ENCODE measurements at regions not wholly inside any gene's neighbourhood (a gene's known extent, or its start where the extent isn't known, plus 50 kb on each side); places are given as distances from the start of the nearest gene placed in this dataset.

DNA sequence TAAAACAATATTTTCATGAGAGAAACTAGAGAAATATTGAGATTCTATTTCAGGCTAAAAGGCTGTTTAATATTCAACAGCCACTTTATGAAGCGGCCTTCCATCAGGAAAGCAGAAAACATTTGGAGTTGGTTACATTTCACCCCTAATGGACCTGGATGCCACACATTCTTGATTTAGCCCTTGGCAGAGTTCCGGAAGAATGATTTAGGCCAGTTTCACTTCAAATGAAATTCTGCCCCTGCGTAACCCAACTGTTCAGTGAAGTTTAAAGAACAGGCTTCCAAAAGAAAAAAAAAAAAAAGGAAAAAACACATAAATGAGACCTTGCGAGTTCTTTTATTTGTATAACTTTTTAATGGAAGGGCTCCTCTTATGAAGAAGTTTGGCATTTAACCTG lies 239.2 kb upstream of the AKR1E2 start:
- Histone ChIP-seq H3K9me1 (replicated peaks; ENCODE audit: control insufficient read depth, extremely low read depth, insufficient read depth, low read length) (no peaks in the 10 kb centered on the region), H3K79me2 (ENCODE audit: control insufficient read depth, insufficient read depth, low read length) (no peaks in the 10 kb centered on the region), H4K20me1 (replicated peaks; ENCODE audit: control insufficient read depth, extremely low read depth, insufficient read depth, low read length) (no peaks in the 10 kb centered on the region), H3K9ac (replicated peaks; ENCODE audit: extremely low read depth, insufficient read depth, low read length) (no peak overlapping the region), H3K27ac (ENCODE audit: insufficient read depth, low read depth, low read length) (no peak overlapping the region), H3K36me3 (ENCODE audit: control insufficient read depth in 2 of 2, extremely low read depth in 1 of 2, insufficient read depth in 2 of 2, low read length in 2 of 2) (no peaks in the 10 kb centered on the region), H3K4me2 (ENCODE audit: insufficient read depth, low read length) (no peak overlapping the region), H2AFZ (ENCODE audit: low read depth, low read length) (no peak overlapping the region), H3K27me3 (ENCODE audit: control insufficient read depth in 2 of 2, insufficient read depth in 2 of 2, low read length in 2 of 2) (no peaks in the 10 kb centered on the region), H3K9me3 (replicated peaks; ENCODE audit: control insufficient read depth, insufficient read depth, low read length) (no peaks in the 10 kb centered on the region), H3K4me3 (replicated peaks in 1 of 3; ENCODE audit: insufficient read depth in 1 of 3, low read depth in 1 of 3, low read length in 3 of 3) (no peak overlapping the region), H3K4me1 (ENCODE audit: control insufficient read depth, extremely low read depth, insufficient read depth, low read length) (no peaks in the 10 kb centered on the region)
- POLR2A ChIA-PET: interaction anchor here (0.6 to 0.8 kb wide), 2 partner anchors 87 to 1237 kb away, joined by 4 to 5 read pairs; no protein-coding TSS in a partner anchor
- CTCF ChIA-PET: no interaction called here
- no TSS peak for BruUV-seq (replicated peaks)
- intact Hi-C loops (cut with micrococcal nuclease): no loop called here
- TF ChIP-seq, protein P1, sequence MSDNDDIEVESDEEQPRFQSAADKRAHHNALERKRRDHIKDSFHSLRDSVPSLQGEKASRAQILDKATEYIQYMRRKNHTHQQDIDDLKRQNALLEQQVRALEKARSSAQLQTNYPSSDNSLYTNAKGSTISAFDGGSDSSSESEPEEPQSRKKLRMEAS (IDR thresholded peaks at IDR 0.05; ENCODE audit: insufficient read depth, insufficient read length): no peak
- TF ChIP-seq EZH2 (IDR thresholded peaks at IDR 0.05; ENCODE audit: borderline replicate concordance, low read depth, low read length, severe bottlenecking): no peak
- no peak for TF ChIP-seq POLR2A (IDR thresholded peaks at IDR 0.05; ENCODE audit: low read depth, low read length)
- TF ChIP-seq POLR2AphosphoS5 (IDR thresholded peaks at IDR 0.05; ENCODE audit: insufficient read depth, low read depth, low read length): no peak
- no peak for TF ChIP-seq FOS (IDR thresholded peaks at IDR 0.05; ENCODE audit: borderline replicate concordance, insufficient read depth, low read length)
- TF ChIP-seq, protein P2, sequence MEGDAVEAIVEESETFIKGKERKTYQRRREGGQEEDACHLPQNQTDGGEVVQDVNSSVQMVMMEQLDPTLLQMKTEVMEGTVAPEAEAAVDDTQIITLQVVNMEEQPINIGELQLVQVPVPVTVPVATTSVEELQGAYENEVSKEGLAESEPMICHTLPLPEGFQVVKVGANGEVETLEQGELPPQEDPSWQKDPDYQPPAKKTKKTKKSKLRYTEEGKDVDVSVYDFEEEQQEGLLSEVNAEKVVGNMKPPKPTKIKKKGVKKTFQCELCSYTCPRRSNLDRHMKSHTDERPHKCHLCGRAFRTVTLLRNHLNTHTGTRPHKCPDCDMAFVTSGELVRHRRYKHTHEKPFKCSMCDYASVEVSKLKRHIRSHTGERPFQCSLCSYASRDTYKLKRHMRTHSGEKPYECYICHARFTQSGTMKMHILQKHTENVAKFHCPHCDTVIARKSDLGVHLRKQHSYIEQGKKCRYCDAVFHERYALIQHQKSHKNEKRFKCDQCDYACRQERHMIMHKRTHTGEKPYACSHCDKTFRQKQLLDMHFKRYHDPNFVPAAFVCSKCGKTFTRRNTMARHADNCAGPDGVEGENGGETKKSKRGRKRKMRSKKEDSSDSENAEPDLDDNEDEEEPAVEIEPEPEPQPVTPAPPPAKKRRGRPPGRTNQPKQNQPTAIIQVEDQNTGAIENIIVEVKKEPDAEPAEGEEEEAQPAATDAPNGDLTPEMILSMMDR (IDR thresholded peaks at IDR 0.05; ENCODE audit: extremely low read depth in 1 of 2, insufficient read depth in 1 of 2, low read depth in 1 of 2, low read length in 2 of 2): no peak
- TF ChIP-seq MYC (IDR thresholded peaks at IDR 0.05; ENCODE audit: low read depth, low read length): no peak
- no peak for TF ChIP-seq GATA2 (IDR thresholded peaks at IDR 0.05; ENCODE audit: insufficient read depth, insufficient read length, low read depth, low read length)
- no peak for TF ChIP-seq JUN (IDR thresholded peaks at IDR 0.05; ENCODE audit: borderline replicate concordance, insufficient read depth, insufficient read length, low read depth)
- dilution Hi-C loops (cut with MboI; ENCODE audit: extremely low pct_ligation_motif_present, low sequenced_read_pairs): no loop called here
- no peak for DNase-seq (ENCODE audit: low read depth, low spot score)
- FAIRE-seq: no peak
